Neural progenitor cell (in vitro differentiated cells): ENCODE measurements at regions not wholly inside any gene's neighbourhood (a gene's known extent, or its start where the extent isn't known, plus 50 kb on each side); places are given as distances from the start of the nearest gene placed in this dataset.

Experiments
- DNase-seq: peaks from one replicate; pipeline ENCODE4 v3.0.0-alpha.2; 2016; ENCODE audit warnings: low spot score
- H2AFZ ChIP-seq: fragments of 200-600 bp; sonication (generic); replicated peaks from 2 replicates; pipeline ENCODE4 v1.6.1; 2016; ENCODE audit warnings: antibody characterized with exemption
- H3F3A ChIP-seq: fragments of 200-600 bp; sonication (generic); 2 replicates; pipeline ENCODE4 v1.6.1; 2016; ENCODE audit warnings: antibody characterized with exemption, low read depth
- H3K27ac ChIP-seq: fragments of 200-600 bp; sonication (generic); 2 replicates; pipeline ENCODE4 v1.5.1; 2016; ENCODE audit warnings: mild to moderate bottlenecking
- H3K27me3 ChIP-seq: fragments of 200-600 bp; sonication (generic); 2 replicates; pipeline ENCODE4 v1.6.1; 2016; ENCODE audit warnings: mild to moderate bottlenecking, moderate library complexity
- H3K36me3 ChIP-seq: fragments of 200-600 bp; sonication (generic); 2 replicates; pipeline ENCODE4 v1.5.1; 2016
- H3K4me1 ChIP-seq: fragments of 200-600 bp; sonication (generic); 2 replicates; pipeline ENCODE4 v1.6.1; 2016; ENCODE audit warnings: mixed run types
- H3K4me2 ChIP-seq: fragments of 200-600 bp; sonication (generic); 2 replicates; pipeline ENCODE4 v1.6.1; 2016
- H3K4me3 ChIP-seq: fragments of 200-600 bp; sonication (generic); 2 replicates; pipeline ENCODE4 v1.5.1; 2016
- H3K79me2 ChIP-seq: fragments of 200-600 bp; sonication (generic); 2 replicates; pipeline ENCODE4 v1.6.1; 2016; ENCODE audit warnings: low read depth
- H3K9ac ChIP-seq: fragments of 200-600 bp; sonication (generic); 2 replicates; pipeline ENCODE4 v1.6.1; 2016
- H3K9me3 ChIP-seq: fragments of 200-600 bp; sonication (generic); 2 replicates; pipeline ENCODE4 v1.5.1; 2016; ENCODE audit warnings: low read depth
- H4K20me1 ChIP-seq: fragments of 200-600 bp; sonication (generic); 2 replicates; pipeline ENCODE4 v1.6.1; 2016; ENCODE audit warnings: low read depth
- H3K27ac Mint-ChIP-seq: 3 replicates; pipeline ENCODE4 v1.8.0; 2021; ENCODE audit warnings: mixed read lengths
- H3K27me3 Mint-ChIP-seq: 2 replicates; pipeline ENCODE4 v1.8.0; 2022; ENCODE audit warnings: low read depth, mild to moderate bottlenecking, inconsistent platforms, moderate library complexity, mixed read lengths; ENCODE audit not compliant: insufficient read depth
- H3K36me3 Mint-ChIP-seq: 3 replicates; pipeline ENCODE4 v1.8.0; 2021; ENCODE audit warnings: mixed read lengths
- H3K4me1 Mint-ChIP-seq: 3 replicates; pipeline ENCODE4 v1.8.0; 2021; ENCODE audit warnings: mixed read lengths
- H3K4me3 Mint-ChIP-seq: 3 replicates; pipeline ENCODE4 v1.8.0; 2021; ENCODE audit warnings: mild to moderate bottlenecking, moderate library complexity, mixed read lengths
- H3K9me3 Mint-ChIP-seq: 3 replicates; pipeline ENCODE4 v1.8.0; 2020; ENCODE audit warnings: mixed read lengths
- EZH2 ChIP-seq: fragments of 200-600 bp; sonication (generic); IDR thresholded peaks from 2 replicates; pipeline ENCODE4 v1.6.1; 2017; ENCODE audit warnings: antibody characterized with exemption, mild to moderate bottlenecking, moderate library complexity
- EZH2phosphoT487 ChIP-seq: fragments of 200-600 bp; sonication (generic); IDR thresholded peaks from 2 replicates; pipeline ENCODE4 v1.6.1; 2017; ENCODE audit warnings: antibody characterized with exemption
- TF ChIP-seq, protein P1 (sequence below): fragments of 200-600 bp; sonication (generic); IDR thresholded peaks from 2 replicates; pipeline ENCODE4 v1.5.1; 2017; ENCODE audit warnings: antibody characterized with exemption, mild to moderate bottlenecking

DNA sequence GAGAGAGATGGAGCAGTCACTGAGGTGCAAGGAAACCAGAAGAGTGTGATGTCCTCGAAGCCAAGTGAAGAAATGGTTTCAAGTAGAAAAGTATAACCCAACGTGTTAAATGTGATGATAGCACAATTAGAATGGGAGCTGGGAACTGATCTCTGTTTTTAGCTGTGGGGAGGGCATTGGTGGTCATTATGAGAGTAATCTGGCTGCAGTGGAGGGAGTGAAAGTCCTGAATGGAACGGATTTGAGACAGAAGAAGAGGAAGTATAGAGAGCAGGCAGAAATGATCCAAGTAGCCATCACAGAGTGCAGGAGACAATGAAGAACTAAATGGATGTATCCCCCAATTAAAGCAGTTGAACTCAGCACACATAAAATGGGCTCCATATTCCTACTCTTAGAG, 235.3 kb downstream of the IGSF11 start:
- H3K79me2 ChIP-seq, result no peaks in the 10 kb centered on the region
- H3K4me2 ChIP-seq, result no peak overlapping the region
- H3K27ac Mint-ChIP-seq, result no peak overlapping the region
- no peak overlapping the region for H3K9ac ChIP-seq
- H3K9me3 Mint-ChIP-seq, result no peaks in the 10 kb centered on the region
- peak overlapping the region; percentile 50 for H2AFZ ChIP-seq
- no peaks in the 10 kb centered on the region for H3K36me3 Mint-ChIP-seq
- H3K9me3 ChIP-seq, result no peaks in the 10 kb centered on the region
- H3K4me3 Mint-ChIP-seq, result no peak overlapping the region
- H3K27ac ChIP-seq, result no peak overlapping the region
- H3K4me3 ChIP-seq, result no peak overlapping the region
- no peaks in the 10 kb centered on the region for H3K4me1 ChIP-seq
- H3K27me3 ChIP-seq, result no peaks in the 10 kb centered on the region
- H3K27me3 Mint-ChIP-seq, result peaks cover 2% of the 10 kb centered on the region
- no peaks in the 10 kb centered on the region for H4K20me1 ChIP-seq
- no peak for DNase-seq
- no peak for TF ChIP-seq EZH2
- TF ChIP-seq, protein P1, sequence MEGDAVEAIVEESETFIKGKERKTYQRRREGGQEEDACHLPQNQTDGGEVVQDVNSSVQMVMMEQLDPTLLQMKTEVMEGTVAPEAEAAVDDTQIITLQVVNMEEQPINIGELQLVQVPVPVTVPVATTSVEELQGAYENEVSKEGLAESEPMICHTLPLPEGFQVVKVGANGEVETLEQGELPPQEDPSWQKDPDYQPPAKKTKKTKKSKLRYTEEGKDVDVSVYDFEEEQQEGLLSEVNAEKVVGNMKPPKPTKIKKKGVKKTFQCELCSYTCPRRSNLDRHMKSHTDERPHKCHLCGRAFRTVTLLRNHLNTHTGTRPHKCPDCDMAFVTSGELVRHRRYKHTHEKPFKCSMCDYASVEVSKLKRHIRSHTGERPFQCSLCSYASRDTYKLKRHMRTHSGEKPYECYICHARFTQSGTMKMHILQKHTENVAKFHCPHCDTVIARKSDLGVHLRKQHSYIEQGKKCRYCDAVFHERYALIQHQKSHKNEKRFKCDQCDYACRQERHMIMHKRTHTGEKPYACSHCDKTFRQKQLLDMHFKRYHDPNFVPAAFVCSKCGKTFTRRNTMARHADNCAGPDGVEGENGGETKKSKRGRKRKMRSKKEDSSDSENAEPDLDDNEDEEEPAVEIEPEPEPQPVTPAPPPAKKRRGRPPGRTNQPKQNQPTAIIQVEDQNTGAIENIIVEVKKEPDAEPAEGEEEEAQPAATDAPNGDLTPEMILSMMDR, result no peak
- no peaks in the 10 kb centered on the region for H3F3A ChIP-seq
- H3K4me1 Mint-ChIP-seq, result no peaks in the 10 kb centered on the region
- no peaks in the 10 kb centered on the region for H3K36me3 ChIP-seq

DNA sequence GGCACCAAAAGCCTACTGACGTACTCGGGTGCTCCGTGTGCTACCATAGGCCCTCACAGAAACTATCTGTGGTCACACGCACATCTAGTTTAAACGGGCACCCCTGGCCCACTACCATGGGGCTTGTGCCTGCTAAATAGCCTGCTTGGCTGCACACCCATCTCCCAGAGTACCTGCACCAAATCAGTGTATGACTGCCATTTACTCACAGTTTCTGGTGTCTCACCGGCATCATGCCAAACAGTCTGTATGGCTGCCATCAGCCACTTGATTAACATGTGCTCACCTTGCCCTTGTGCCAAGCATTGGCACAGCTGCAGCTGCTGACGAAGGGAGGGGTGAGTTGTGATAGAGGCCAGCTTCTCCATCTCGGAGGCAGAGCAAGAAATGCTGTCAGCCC, 232.7 kb downstream of the IGSF11 start:
- H3K4me3 ChIP-seq, result no peak overlapping the region
- H3K27me3 ChIP-seq, result no peaks in the 10 kb centered on the region
- H3K36me3 Mint-ChIP-seq, result no peaks in the 10 kb centered on the region
- H4K20me1 ChIP-seq, result no peaks in the 10 kb centered on the region
- no peaks in the 10 kb centered on the region for H3K36me3 ChIP-seq
- no peaks in the 10 kb centered on the region for H3K79me2 ChIP-seq
- no peak overlapping the region for H3K9ac ChIP-seq
- H3K9me3 ChIP-seq, result no peaks in the 10 kb centered on the region
- no peaks in the 10 kb centered on the region for H3K4me1 ChIP-seq
- no peak for DNase-seq
- no peak overlapping the region for H3K4me3 Mint-ChIP-seq
- no peak overlapping the region for H3K27ac Mint-ChIP-seq
- TF ChIP-seq, protein P1, result no peak
- no peak for TF ChIP-seq EZH2phosphoT487
- no peak for TF ChIP-seq EZH2
- H3K4me1 Mint-ChIP-seq, result no peaks in the 10 kb centered on the region
- H2AFZ ChIP-seq, result no peak overlapping the region
- no peaks in the 10 kb centered on the region for H3F3A ChIP-seq
- H3K9me3 Mint-ChIP-seq, result no peaks in the 10 kb centered on the region
- H3K4me2 ChIP-seq, result no peak overlapping the region
- no peaks in the 10 kb centered on the region for H3K27me3 Mint-ChIP-seq
- H3K27ac ChIP-seq, result no peak overlapping the region

DNA sequence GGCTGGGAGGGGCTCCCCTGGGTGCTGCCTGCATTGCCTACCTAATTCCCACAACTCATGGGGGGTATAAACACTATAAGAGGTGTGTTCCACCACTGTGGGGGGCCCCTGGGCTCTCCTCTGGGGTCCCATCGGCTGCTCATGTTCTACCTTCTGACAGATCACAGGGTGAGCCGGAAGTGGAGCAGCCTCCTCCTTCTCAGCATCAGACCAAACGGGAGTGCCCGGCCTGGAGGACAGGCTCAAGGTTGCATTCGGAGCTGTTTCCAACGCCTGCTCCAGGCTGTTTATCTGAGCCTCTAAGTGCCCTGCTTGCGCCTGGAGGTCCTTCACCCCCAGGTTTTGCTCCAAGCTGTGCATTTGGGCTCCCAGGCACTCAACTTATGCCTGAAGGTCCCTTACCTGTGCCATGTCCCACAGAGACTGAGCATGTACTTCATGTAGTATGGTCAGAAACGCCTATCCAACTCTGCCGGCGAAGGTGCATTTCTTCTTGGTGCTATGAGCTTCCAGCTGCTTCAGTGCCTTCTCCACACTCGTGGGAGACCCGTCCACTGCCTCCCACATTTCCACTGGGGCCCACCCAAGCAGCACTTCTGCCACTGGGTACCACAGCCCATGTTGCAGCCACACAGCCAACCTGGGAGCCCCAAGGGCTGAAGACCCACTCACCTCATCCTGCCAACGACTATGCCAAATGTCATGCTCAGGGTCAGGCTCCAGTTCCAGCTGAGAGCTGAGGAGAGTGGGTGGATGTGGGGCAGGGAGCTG, 232.1 kb downstream of the IGSF11 start:
- H3K27me3 Mint-ChIP-seq, result no peaks in the 10 kb centered on the region
- H3K4me3 Mint-ChIP-seq, result no peak overlapping the region

More for the DNA sequence above, 232.1 kb downstream of the IGSF11 start:
- TF ChIP-seq EZH2phosphoT487 (no peak), EZH2 (no peak)
- TF ChIP-seq, protein P1, result no peak
- Histone ChIP-seq H2AFZ (no peak overlapping the region), H3K27me3 (no peaks in the 10 kb centered on the region), H3K9me3 (no peaks in the 10 kb centered on the region), H3K36me3 (no peaks in the 10 kb centered on the region), H4K20me1 (no peaks in the 10 kb centered on the region), H3K9ac (no peak overlapping the region), H3K4me3 (no peak overlapping the region), H3F3A (no peaks in the 10 kb centered on the region), H3K4me2 (no peak overlapping the region), H3K27ac (no peak overlapping the region), H3K79me2 (no peaks in the 10 kb centered on the region), H3K4me1 (no peaks in the 10 kb centered on the region)
- Mint-ChIP-seq H3K27ac (no peak overlapping the region), H3K9me3 (peaks cover 3% of the 10 kb centered on the region), H3K36me3 (no peaks in the 10 kb centered on the region), H3K4me1 (no peaks in the 10 kb centered on the region)
- no peak for DNase-seq
